SU-DHL-6 (cell line): ENCODE measurements at regions not wholly inside any gene's neighbourhood (a gene's known extent, or its start where the extent isn't known, plus 50 kb on each side); places are given as distances from the start of the nearest gene placed in this dataset.

Experiments
- EZH2phosphoT487 ChIP-seq: fragments of 200-600 bp; sonication (generic), shearing (Covaris generic); conservative IDR thresholded peaks from 2 replicates; pipeline ENCODE4 v1.6.1; 2018; ENCODE audit warnings: mild to moderate bottlenecking, antibody characterized with exemption, low read length, moderate library complexity, mixed read lengths
- TF ChIP-seq, protein P1 (sequence below): fragments of 200-600 bp; sonication (generic); IDR thresholded peaks from one replicate; pipeline ENCODE4 v1.5.1; 2017; ENCODE audit warnings: antibody characterized with exemption, mild to moderate bottlenecking, low read length, moderate library complexity; ENCODE audit not compliant: insufficient read depth, poor library complexity, severe bottlenecking

DNA sequence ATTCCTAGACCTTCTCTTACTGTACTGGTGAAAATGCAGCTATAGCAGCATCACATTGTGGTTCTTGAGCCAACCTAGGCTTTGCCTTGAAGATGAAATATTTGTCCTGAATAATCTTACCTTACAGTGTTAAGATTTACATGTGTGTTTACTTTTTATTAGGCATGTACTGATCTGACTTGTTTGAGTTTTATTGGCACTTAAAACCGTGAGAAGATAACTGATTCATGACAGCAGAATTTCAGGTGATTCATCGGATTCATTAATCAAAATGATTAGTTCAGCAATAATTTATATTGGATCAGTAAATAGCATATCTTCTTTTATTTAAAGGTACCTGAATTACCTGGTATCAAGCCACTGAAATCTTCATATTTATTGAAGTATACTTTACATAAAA is 296.3 kb downstream of the KLF5 start:
- TF ChIP-seq, protein P1, sequence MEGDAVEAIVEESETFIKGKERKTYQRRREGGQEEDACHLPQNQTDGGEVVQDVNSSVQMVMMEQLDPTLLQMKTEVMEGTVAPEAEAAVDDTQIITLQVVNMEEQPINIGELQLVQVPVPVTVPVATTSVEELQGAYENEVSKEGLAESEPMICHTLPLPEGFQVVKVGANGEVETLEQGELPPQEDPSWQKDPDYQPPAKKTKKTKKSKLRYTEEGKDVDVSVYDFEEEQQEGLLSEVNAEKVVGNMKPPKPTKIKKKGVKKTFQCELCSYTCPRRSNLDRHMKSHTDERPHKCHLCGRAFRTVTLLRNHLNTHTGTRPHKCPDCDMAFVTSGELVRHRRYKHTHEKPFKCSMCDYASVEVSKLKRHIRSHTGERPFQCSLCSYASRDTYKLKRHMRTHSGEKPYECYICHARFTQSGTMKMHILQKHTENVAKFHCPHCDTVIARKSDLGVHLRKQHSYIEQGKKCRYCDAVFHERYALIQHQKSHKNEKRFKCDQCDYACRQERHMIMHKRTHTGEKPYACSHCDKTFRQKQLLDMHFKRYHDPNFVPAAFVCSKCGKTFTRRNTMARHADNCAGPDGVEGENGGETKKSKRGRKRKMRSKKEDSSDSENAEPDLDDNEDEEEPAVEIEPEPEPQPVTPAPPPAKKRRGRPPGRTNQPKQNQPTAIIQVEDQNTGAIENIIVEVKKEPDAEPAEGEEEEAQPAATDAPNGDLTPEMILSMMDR, result no peak
- TF ChIP-seq EZH2phosphoT487, result no peak
